ENCODE measurements at regions not wholly inside any gene's neighbourhood (a gene's known extent, or its start where the extent isn't known, plus 50 kb on each side); places are given as distances from the start of the nearest gene placed in this dataset.

GRCh38 chr2:150589681-150590080 lies 102.2 kb upstream of the RND3 start:
- Histone ChIP-seq H3K36me3 (no peaks in the 10 kb centered on the region), H3K4me3 (no peak overlapping the region), H3K27me3 (no peaks in the 10 kb centered on the region), H3K9me3 (no peaks in the 10 kb centered on the region), H3K27ac (no peak overlapping the region), H3K4me1 (peaks cover 0 to 4% (median 0%) of the 10 kb centered on the region in 3 donors)
- no peak for DNase-seq
- intact Hi-C loops (cut with DNase I), result no loop called here
- TF ChIP-seq POLR2A (IDR thresholded peaks at IDR 0.05) (no peak), CTCF (IDR thresholded peaks at IDR 0.05) (no peak)
- WGBS, 2 donors, result 67 to 80% methylated on average over 2 of the region's 2 CpGs

GRCh38 chr2:150588506-150588870 lies 101.0 kb upstream of the RND3 start:
- no peak overlapping the region for H3K4me3 ChIP-seq
- no peaks in the 10 kb centered on the region for H3K27me3 ChIP-seq
- no peak for TF ChIP-seq CTCF (IDR thresholded peaks at IDR 0.05)
- TF ChIP-seq POLR2A (IDR thresholded peaks at IDR 0.05), result no peak
- 94 to 100% methylated on average over 1 to 2 of the region's 2 CpGs for WGBS, 2 donors
- no peak overlapping the region for H3K27ac ChIP-seq
- peaks cover 0 to 4% (median 0%) of the 10 kb centered on the region in 3 donors for H3K4me1 ChIP-seq
- DNase-seq, result no peak
- no peaks in the 10 kb centered on the region for H3K9me3 ChIP-seq
- no peaks in the 10 kb centered on the region for H3K36me3 ChIP-seq
- intact Hi-C loops (cut with DNase I), result no loop called here

GRCh38 chr2:150587547-150588505 lies 100.4 kb upstream of the RND3 start:
- DNase-seq, result no peak
- TF ChIP-seq POLR2A (IDR thresholded peaks at IDR 0.05) (no peak), CTCF (IDR thresholded peaks at IDR 0.05) (no peak)
- H3K36me3 ChIP-seq, result no peaks in the 10 kb centered on the region
- H3K4me3 ChIP-seq, result no peak overlapping the region
- no peak overlapping the region for H3K27ac ChIP-seq
- H3K9me3 ChIP-seq, result no peaks in the 10 kb centered on the region
- H3K4me1 ChIP-seq, result peaks cover 0 to 4% (median 0%) of the 10 kb centered on the region in 3 donors
- WGBS, 2 donors, result 57 to 60% methylated on average over 10 of the region's 10 CpGs
- no peaks in the 10 kb centered on the region for H3K27me3 ChIP-seq
- intact Hi-C loops (cut with DNase I), result no loop called here

GRCh38 chr2:150586858-150587257 lies 99.4 kb upstream of the RND3 start:
- intact Hi-C loops (cut with DNase I), result no loop called here
- Histone ChIP-seq H3K27ac (no peak overlapping the region), H3K27me3 (no peaks in the 10 kb centered on the region), H3K36me3 (no peaks in the 10 kb centered on the region), H3K4me3 (no peak overlapping the region), H3K9me3 (no peaks in the 10 kb centered on the region), H3K4me1 (peaks cover 0 to 4% (median 0%) of the 10 kb centered on the region in 3 donors)
- 25 to 26% methylated on average over 3 of the region's 3 CpGs for WGBS, 2 donors
- TF ChIP-seq POLR2A (IDR thresholded peaks at IDR 0.05), result no peak
- no peak for TF ChIP-seq CTCF (IDR thresholded peaks at IDR 0.05)
- no peak for DNase-seq

- peaks cover 0 to 4% (median 0%) of the 10 kb centered on the region in 3 donors for H3K4me1 ChIP-seq
- WGBS, 2 donors, result 81 to 93% methylated on average over 4 of the region's 4 CpGs
- intact Hi-C loops (cut with DNase I), result no loop called here
Measured at GRCh38 chr2:150585221-150585971, 97.9 kb upstream of the RND3 start.

More at GRCh38 chr2:150585221-150585971, 97.9 kb upstream of the RND3 start:
- Histone ChIP-seq H3K4me3 (no peak overlapping the region), H3K9me3 (no peaks in the 10 kb centered on the region), H3K27ac (no peak overlapping the region), H3K36me3 (no peaks in the 10 kb centered on the region), H3K27me3 (no peaks in the 10 kb centered on the region)
- no peak for DNase-seq
- TF ChIP-seq POLR2A (IDR thresholded peaks at IDR 0.05), result no peak
- TF ChIP-seq CTCF (IDR thresholded peaks at IDR 0.05), result no peak

All from esophagus squamous epithelium (tissue), 5 donors.